Smooth muscle cell (in vitro differentiated cells): ENCODE measurements at regions not wholly inside any gene's neighbourhood (a gene's known extent, or its start where the extent isn't known, plus 50 kb on each side); places are given as distances from the start of the nearest gene placed in this dataset.

Source experiments
- DNase-seq: peaks from one replicate; lab custom pipeline; 2025; ENCODE audit not compliant: unreplicated experiment; lab: John Stamatoyannopoulos, UW
- H2AFZ ChIP-seq: fragments of 200-600 bp; sonication (generic); 2 replicates; pipeline ENCODE4 v1.6.0; 2016; ENCODE audit warnings: antibody characterized with exemption, low read depth, mild to moderate bottlenecking
- H3F3A ChIP-seq: fragments of 200-600 bp; sonication (generic); 2 replicates; pipeline ENCODE4 v1.6.0; 2017; ENCODE audit warnings: antibody characterized with exemption, low read depth
- H3K27ac ChIP-seq: fragments of 200-600 bp; sonication (generic); 2 replicates; pipeline ENCODE4 v1.5.1; 2016; ENCODE audit warnings: low read depth, mild to moderate bottlenecking
- H3K27me3 ChIP-seq: fragments of 200-600 bp; sonication (generic); 2 replicates; pipeline ENCODE4 v1.6.1; 2016; ENCODE audit warnings: low read depth, mild to moderate bottlenecking
- H3K36me3 ChIP-seq: fragments of 200-600 bp; sonication (generic); 2 replicates; pipeline ENCODE4 v1.5.1; 2016; ENCODE audit warnings: low read depth
- H3K4me1 ChIP-seq: fragments of 200-600 bp; sonication (generic); 2 replicates; pipeline ENCODE4 v1.5.1; 2016; ENCODE audit warnings: low read depth
- H3K4me2 ChIP-seq: fragments of 200-600 bp; sonication (generic); 2 replicates; pipeline ENCODE4 v1.6.0; 2016; ENCODE audit warnings: mild to moderate bottlenecking
- H3K4me3 ChIP-seq: fragments of 200-600 bp; sonication (generic); 2 replicates; pipeline ENCODE4 v1.5.1; 2016; ENCODE audit warnings: mild to moderate bottlenecking
- H3K79me2 ChIP-seq: fragments of 200-600 bp; sonication (generic); 2 replicates; pipeline ENCODE4 v1.6.0; 2016; ENCODE audit warnings: low read depth, mild to moderate bottlenecking
- H3K9ac ChIP-seq: fragments of 200-600 bp; sonication (generic); 2 replicates; pipeline ENCODE4 v1.6.0; 2016; ENCODE audit warnings: low read depth
- H3K9me3 ChIP-seq: fragments of 200-600 bp; sonication (generic); replicated peaks from 2 replicates; pipeline ENCODE4 v1.5.1; 2016; ENCODE audit warnings: low read depth
- H4K20me1 ChIP-seq: fragments of 200-600 bp; sonication (generic); 2 replicates; pipeline ENCODE4 v1.6.0; 2016; ENCODE audit warnings: low read depth
- WGBS: methylation state at CpG from one replicate; pipeline ENCODE4 v1.1.7; 2016; ENCODE audit warnings: low lambda C conversion rate; 5-methylcytosine and 5-hydroxymethylcytosine counted together
- TF ChIP-seq, protein P1 (sequence below): fragments of 200-600 bp; sonication (generic); IDR thresholded peaks from 2 replicates; pipeline ENCODE4 v1.5.1; 2017; ENCODE audit warnings: borderline replicate concordance, mild to moderate bottlenecking, antibody characterized with exemption; ENCODE audit not compliant: insufficient read depth, poor library complexity, severe bottlenecking

DNA sequence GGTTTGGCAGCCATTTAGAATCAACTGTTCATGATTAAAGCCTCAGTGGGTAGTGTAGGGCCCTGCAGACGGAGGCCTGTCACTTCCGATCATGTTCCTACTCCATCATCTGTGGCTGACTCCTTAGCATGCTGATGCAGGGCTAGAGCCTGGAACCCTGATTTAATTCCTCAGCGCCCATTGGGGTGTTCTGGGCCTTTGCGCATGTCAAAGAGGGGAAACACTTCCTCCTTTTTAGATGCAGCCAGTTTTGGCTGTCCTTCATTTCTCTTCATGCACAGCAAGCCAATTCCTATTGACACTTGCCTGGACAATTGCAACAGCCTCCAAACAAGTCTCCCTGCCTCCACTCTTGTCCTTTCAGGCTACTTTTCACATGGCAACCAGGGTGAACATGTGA lies 51.9 kb upstream of the MAGEA4 start:
- H3K4me3 ChIP-seq: no peak overlapping the region
- WGBS: 77% methylated on average over 4 of the region's 4 CpGs
- H3K36me3 ChIP-seq: no peaks in the 10 kb centered on the region
- no peaks in the 10 kb centered on the region for H3K79me2 ChIP-seq
- H3K9ac ChIP-seq: no peak overlapping the region
- H3K9me3 ChIP-seq: no peaks in the 10 kb centered on the region
- no peak overlapping the region for H3K27ac ChIP-seq
- no peaks in the 10 kb centered on the region for H3K4me1 ChIP-seq
- H4K20me1 ChIP-seq: no peaks in the 10 kb centered on the region
- no peak for DNase-seq
- H2AFZ ChIP-seq: no peak overlapping the region
- no peaks in the 10 kb centered on the region for H3K27me3 ChIP-seq
- TF ChIP-seq, protein P1, sequence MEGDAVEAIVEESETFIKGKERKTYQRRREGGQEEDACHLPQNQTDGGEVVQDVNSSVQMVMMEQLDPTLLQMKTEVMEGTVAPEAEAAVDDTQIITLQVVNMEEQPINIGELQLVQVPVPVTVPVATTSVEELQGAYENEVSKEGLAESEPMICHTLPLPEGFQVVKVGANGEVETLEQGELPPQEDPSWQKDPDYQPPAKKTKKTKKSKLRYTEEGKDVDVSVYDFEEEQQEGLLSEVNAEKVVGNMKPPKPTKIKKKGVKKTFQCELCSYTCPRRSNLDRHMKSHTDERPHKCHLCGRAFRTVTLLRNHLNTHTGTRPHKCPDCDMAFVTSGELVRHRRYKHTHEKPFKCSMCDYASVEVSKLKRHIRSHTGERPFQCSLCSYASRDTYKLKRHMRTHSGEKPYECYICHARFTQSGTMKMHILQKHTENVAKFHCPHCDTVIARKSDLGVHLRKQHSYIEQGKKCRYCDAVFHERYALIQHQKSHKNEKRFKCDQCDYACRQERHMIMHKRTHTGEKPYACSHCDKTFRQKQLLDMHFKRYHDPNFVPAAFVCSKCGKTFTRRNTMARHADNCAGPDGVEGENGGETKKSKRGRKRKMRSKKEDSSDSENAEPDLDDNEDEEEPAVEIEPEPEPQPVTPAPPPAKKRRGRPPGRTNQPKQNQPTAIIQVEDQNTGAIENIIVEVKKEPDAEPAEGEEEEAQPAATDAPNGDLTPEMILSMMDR: no peak
- H3F3A ChIP-seq: no peaks in the 10 kb centered on the region
- no peak overlapping the region for H3K4me2 ChIP-seq
